Lower leg skin (tissue), 3 donors: ENCODE measurements at regions not wholly inside any gene's neighbourhood (a gene's known extent, or its start where the extent isn't known, plus 50 kb on each side); places are given as distances from the start of the nearest gene placed in this dataset.

Experiments
- CTCF ChIP-seq, 3 donors: fragments of 450-650 bp; IDR thresholded peaks; one replicate each; pipeline ENCODE4 v1.5.1; 2016; ENCODE audit warnings: antibody characterized with exemption in 3 of 3, mild to moderate bottlenecking in 3 of 3, moderate library complexity in 2 of 3
- POLR2A ChIP-seq, 2 donors: fragments of 450-650 bp; IDR thresholded peaks; one replicate each; pipeline ENCODE4 v1.6.1; 2016 to 2017; ENCODE audit warnings: antibody characterized with exemption in 2 of 2, mild to moderate bottlenecking in 1 of 2, moderate library complexity in 1 of 2

- TF ChIP-seq CTCF (IDR thresholded peaks at IDR 0.05) = no peak
- TF ChIP-seq POLR2A (IDR thresholded peaks at IDR 0.05) = no peak
Observed at GRCh38 chr7:67450171-67450570, 453.5 kb downstream of the TYW1 start.
